Endothelial cell of umbilical vein (primary cell): ENCODE measurements at regions not wholly inside any gene's neighbourhood (a gene's known extent, or its start where the extent isn't known, plus 50 kb on each side); places are given as distances from the start of the nearest gene placed in this dataset.

Source experiments
- EZH2 ChIP-seq: IDR thresholded peaks from 2 replicates; pipeline ENCODE4 v1.6.1; 2012; ENCODE audit warnings: borderline replicate concordance, low read depth, mild to moderate bottlenecking, moderate library complexity, low read length, inconsistent platforms; ENCODE audit not compliant: severe bottlenecking
- FOS ChIP-seq: IDR thresholded peaks from 2 replicates; pipeline ENCODE4 v1.6.1; 2011; ENCODE audit warnings: mild to moderate bottlenecking, low read length, moderate library complexity, borderline replicate concordance; ENCODE audit not compliant: insufficient read depth
- GATA2 ChIP-seq: IDR thresholded peaks from 2 replicates; pipeline ENCODE4 v1.7.0; 2011; ENCODE audit warnings: low read depth, mild to moderate bottlenecking, moderate library complexity, mixed read lengths, low read length; ENCODE audit not compliant: insufficient read length, insufficient read depth
- JUN ChIP-seq: IDR thresholded peaks from 2 replicates; pipeline ENCODE4 v1.6.1; 2011; ENCODE audit warnings: borderline replicate concordance, low read depth; ENCODE audit not compliant: insufficient read length, insufficient read depth
- MYC ChIP-seq: IDR thresholded peaks from one replicate; pipeline ENCODE4 v1.6.1; 2011; ENCODE audit warnings: mild to moderate bottlenecking, low read depth, low read length
- POLR2A ChIP-seq: IDR thresholded peaks from 2 replicates; pipeline ENCODE4 v1.6.1; 2012; ENCODE audit warnings: low read depth, mild to moderate bottlenecking, control low read depth, low read length
- POLR2AphosphoS5 ChIP-seq: IDR thresholded peaks from 2 replicates; pipeline ENCODE4 v1.6.1; 2012; ENCODE audit warnings: low read depth, mild to moderate bottlenecking, control low read depth, low read length, moderate library complexity; ENCODE audit not compliant: insufficient read depth
- TF ChIP-seq, protein P1 (sequence below), 2 donors: IDR thresholded peaks; 1 replicate in 1 of 2; 2 replicates in 1 of 2; pipeline ENCODE4 v1.5.1; 2011; ENCODE audit warnings: low read length in 2 of 2, mild to moderate bottlenecking in 2 of 2, moderate library complexity in 2 of 2, control low read depth in 1 of 2, inconsistent platforms in 1 of 2, low read depth in 1 of 2; ENCODE audit not compliant: insufficient read depth in 1 of 2; ENCODE audit errors: extremely low read depth in 1 of 2
- TF ChIP-seq, protein P2 (sequence below): IDR thresholded peaks from 2 replicates; pipeline ENCODE4 v1.6.1; 2011; ENCODE audit not compliant: insufficient read depth, insufficient read length

DNA sequence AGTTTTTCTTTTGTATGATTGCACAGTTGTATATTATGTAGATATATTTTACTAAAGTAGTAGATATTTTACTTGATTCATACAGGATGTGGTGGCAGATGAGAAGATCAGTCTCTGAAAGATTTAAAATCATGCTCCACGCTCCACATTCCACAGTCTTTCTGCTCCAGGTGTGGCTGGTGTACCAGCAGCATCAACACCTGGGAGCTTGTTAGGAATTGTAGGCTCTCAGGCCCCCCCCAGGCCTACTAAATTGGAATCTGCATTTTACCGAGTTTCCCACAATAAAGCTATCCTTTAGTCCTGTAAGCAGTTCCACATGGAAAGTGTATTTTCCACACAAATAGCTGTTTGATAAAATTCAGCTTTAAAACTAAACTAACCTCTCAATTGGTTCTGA lies 537.4 kb downstream of the BCKDHB start:
- no peak for TF ChIP-seq MYC
- no peak for TF ChIP-seq FOS
- TF ChIP-seq POLR2A: no peak
- TF ChIP-seq, protein P1, sequence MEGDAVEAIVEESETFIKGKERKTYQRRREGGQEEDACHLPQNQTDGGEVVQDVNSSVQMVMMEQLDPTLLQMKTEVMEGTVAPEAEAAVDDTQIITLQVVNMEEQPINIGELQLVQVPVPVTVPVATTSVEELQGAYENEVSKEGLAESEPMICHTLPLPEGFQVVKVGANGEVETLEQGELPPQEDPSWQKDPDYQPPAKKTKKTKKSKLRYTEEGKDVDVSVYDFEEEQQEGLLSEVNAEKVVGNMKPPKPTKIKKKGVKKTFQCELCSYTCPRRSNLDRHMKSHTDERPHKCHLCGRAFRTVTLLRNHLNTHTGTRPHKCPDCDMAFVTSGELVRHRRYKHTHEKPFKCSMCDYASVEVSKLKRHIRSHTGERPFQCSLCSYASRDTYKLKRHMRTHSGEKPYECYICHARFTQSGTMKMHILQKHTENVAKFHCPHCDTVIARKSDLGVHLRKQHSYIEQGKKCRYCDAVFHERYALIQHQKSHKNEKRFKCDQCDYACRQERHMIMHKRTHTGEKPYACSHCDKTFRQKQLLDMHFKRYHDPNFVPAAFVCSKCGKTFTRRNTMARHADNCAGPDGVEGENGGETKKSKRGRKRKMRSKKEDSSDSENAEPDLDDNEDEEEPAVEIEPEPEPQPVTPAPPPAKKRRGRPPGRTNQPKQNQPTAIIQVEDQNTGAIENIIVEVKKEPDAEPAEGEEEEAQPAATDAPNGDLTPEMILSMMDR (IDR thresholded peaks at IDR 0.05; ENCODE audit: extremely low read depth in 1 of 2, insufficient read depth in 1 of 2, low read depth in 1 of 2, low read length in 2 of 2): no peak
- TF ChIP-seq EZH2: no peak
- no peak for TF ChIP-seq POLR2AphosphoS5
- TF ChIP-seq, protein P2, sequence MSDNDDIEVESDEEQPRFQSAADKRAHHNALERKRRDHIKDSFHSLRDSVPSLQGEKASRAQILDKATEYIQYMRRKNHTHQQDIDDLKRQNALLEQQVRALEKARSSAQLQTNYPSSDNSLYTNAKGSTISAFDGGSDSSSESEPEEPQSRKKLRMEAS: no peak
- TF ChIP-seq JUN: no peak
- no peak for TF ChIP-seq GATA2
